ENCODE measurements at regions not wholly inside any gene's neighbourhood (a gene's known extent, or its start where the extent isn't known, plus 50 kb on each side); places are given as distances from the start of the nearest gene placed in this dataset.
"Not testable (repeated sequence)": the region's sequence is repeated elsewhere in the genome, so short reads cannot be mapped to it uniquely, and the experiment has no call there.

GRCh38 chr18:66894851-66895250 is 291.0 kb upstream of the CDH19 start:
- DNase-seq (ENCODE audit: low read depth in 2 of 2, low spot score in 1 of 2), result no peak

GRCh38 chr18:66892388-66892787 is 288.5 kb upstream of the CDH19 start:
- DNase-seq (ENCODE audit: low read depth in 2 of 2, low spot score in 1 of 2), result not testable (repeated sequence)

GRCh38 chr18:66874812-66875474 is 271.1 kb upstream of the CDH19 start:
- no peak for DNase-seq (ENCODE audit: low read depth in 2 of 2, low spot score in 1 of 2)

GRCh38 chr18:66874375-66874774 is 270.5 kb upstream of the CDH19 start:
- DNase-seq (ENCODE audit: low read depth in 2 of 2, low spot score in 1 of 2), result no peak

GRCh38 chr18:66873899-66874298 is 270.0 kb upstream of the CDH19 start:
- no peak for DNase-seq (ENCODE audit: low read depth in 2 of 2, low spot score in 1 of 2)

GRCh38 chr18:66872277-66872676 is 268.4 kb upstream of the CDH19 start:
- no peak for DNase-seq (ENCODE audit: low read depth in 2 of 2, low spot score in 1 of 2)

- DNase-seq (ENCODE audit: low read depth in 2 of 2, low spot score in 1 of 2), result no peak
These were observed 263.8 kb upstream of the CDH19 start for GRCh38 chr18:66867653-66868052.

- not testable (repeated sequence) for DNase-seq (ENCODE audit: low read depth in 2 of 2, low spot score in 1 of 2)
These were observed 262.6 kb upstream of the CDH19 start for GRCh38 chr18:66866427-66866940.

GRCh38 chr18:66838340-66838987 is 234.6 kb upstream of the CDH19 start:
- DNase-seq (ENCODE audit: low read depth in 2 of 2, low spot score in 1 of 2), result no peak

- DNase-seq (ENCODE audit: low read depth in 2 of 2, low spot score in 1 of 2), result no peak
These were observed 229.8 kb upstream of the CDH19 start for GRCh38 chr18:66833646-66834045.

- DNase-seq (ENCODE audit: low read depth in 2 of 2, low spot score in 1 of 2), result no peak
These were observed 222.3 kb upstream of the CDH19 start for GRCh38 chr18:66826211-66826610.

GRCh38 chr18:66825347-66825746 is 221.5 kb upstream of the CDH19 start:
- DNase-seq (ENCODE audit: low read depth in 2 of 2, low spot score in 1 of 2), result no peak

GRCh38 chr18:66819235-66819634 is 215.3 kb upstream of the CDH19 start:
- no peak for DNase-seq (ENCODE audit: low read depth in 2 of 2, low spot score in 1 of 2)

GRCh38 chr18:66813138-66813537 is 209.2 kb upstream of the CDH19 start:
- no peak for DNase-seq (ENCODE audit: low read depth in 2 of 2, low spot score in 1 of 2)

- DNase-seq (ENCODE audit: low read depth in 2 of 2, low spot score in 1 of 2), result no peak
These were observed 191.2 kb upstream of the CDH19 start for GRCh38 chr18:66795051-66795450.

GRCh38 chr18:66792466-66792865 is 188.6 kb upstream of the CDH19 start:
- DNase-seq (ENCODE audit: low read depth in 2 of 2, low spot score in 1 of 2), result no peak

GRCh38 chr18:66780609-66781008 is 176.7 kb upstream of the CDH19 start:
- DNase-seq (ENCODE audit: low read depth in 2 of 2, low spot score in 1 of 2), result no peak

GRCh38 chr18:66778048-66778447 is 174.2 kb upstream of the CDH19 start:
- no peak for DNase-seq (ENCODE audit: low read depth in 2 of 2, low spot score in 1 of 2)

GRCh38 chr18:66769375-66769774 is 165.5 kb upstream of the CDH19 start:
- DNase-seq (ENCODE audit: low read depth in 2 of 2, low spot score in 1 of 2), result no peak

- no peak for DNase-seq (ENCODE audit: low read depth in 2 of 2, low spot score in 1 of 2)
These were observed 160.3 kb upstream of the CDH19 start for GRCh38 chr18:66764230-66764629.

GRCh38 chr18:66761166-66761565 is 157.3 kb upstream of the CDH19 start:
- DNase-seq (ENCODE audit: low read depth in 2 of 2, low spot score in 1 of 2), result no peak

GRCh38 chr18:66760559-66760958 is 156.7 kb upstream of the CDH19 start:
- no peak for DNase-seq (ENCODE audit: low read depth in 2 of 2, low spot score in 1 of 2)

Measured in stimulated activated CD8-positive, alpha-beta memory T cell treated with anti-CD3 and anti-CD28 coated beads, Interleukin-4, amount 100 ng/mL, for 1 hour (primary cell).